GM23248 (cell line): ENCODE measurements at regions not wholly inside any gene's neighbourhood (a gene's known extent, or its start where the extent isn't known, plus 50 kb on each side); places are given as distances from the start of the nearest gene placed in this dataset.
A peak's percentile ranks its signal among the peaks of the same experiment; 100 is the strongest.
"Not testable (repeated sequence)": the region's sequence is repeated elsewhere in the genome, so short reads cannot be mapped to it uniquely, and the experiment has no call there.

Experiments used
- DNase-seq: peaks from one replicate; pipeline ENCODE4 v3.0.0-alpha.2; 2015
- H2AFZ ChIP-seq: fragments of 200-600 bp; sonication (generic); 2 replicates; pipeline ENCODE4 v1.6.1; 2016; ENCODE audit warnings: antibody characterized with exemption
- H3F3A ChIP-seq: fragments of 200-600 bp; sonication (generic); 2 replicates; pipeline ENCODE4 v1.6.1; 2016; ENCODE audit warnings: mild to moderate bottlenecking, antibody characterized with exemption, mixed run types; ENCODE audit not compliant: insufficient read depth
- H3K27ac ChIP-seq: fragments of 200-600 bp; sonication (generic); 2 replicates; pipeline ENCODE4 v1.5.1; 2016; ENCODE audit warnings: mild to moderate bottlenecking
- H3K27me3 ChIP-seq: fragments of 200-600 bp; sonication (generic); replicated peaks from 2 replicates; pipeline ENCODE4 v1.6.1; 2016; ENCODE audit warnings: mild to moderate bottlenecking; ENCODE audit not compliant: insufficient read depth
- H3K36me3 ChIP-seq: fragments of 200-600 bp; sonication (generic); 2 replicates; pipeline ENCODE4 v1.6.1; 2016; ENCODE audit warnings: low read depth, mild to moderate bottlenecking
- H3K4me1 ChIP-seq: fragments of 200-600 bp; sonication (generic); 2 replicates; pipeline ENCODE4 v1.6.1; 2016; ENCODE audit warnings: mild to moderate bottlenecking; ENCODE audit not compliant: insufficient read depth
- H3K4me2 ChIP-seq: fragments of 200-600 bp; sonication (generic); one replicate; pipeline ENCODE4 v1.6.1; 2016; ENCODE audit warnings: mild to moderate bottlenecking; ENCODE audit not compliant: unreplicated experiment
- H3K4me3 ChIP-seq: fragments of 200-600 bp; sonication (generic); 2 replicates; pipeline ENCODE4 v1.5.1; 2016; ENCODE audit warnings: mild to moderate bottlenecking
- H3K79me2 ChIP-seq: fragments of 200-600 bp; sonication (generic); 2 replicates; pipeline ENCODE4 v1.6.1; 2016; ENCODE audit warnings: mild to moderate bottlenecking; ENCODE audit not compliant: insufficient read depth
- H3K9ac ChIP-seq: fragments of 200-600 bp; sonication (generic); 2 replicates; pipeline ENCODE4 v1.6.1; 2016; ENCODE audit warnings: mild to moderate bottlenecking
- H3K9me2 ChIP-seq: fragments of 200-600 bp; sonication (generic); 2 replicates; pipeline ENCODE4 v1.6.1; 2016; ENCODE audit warnings: mixed run types, mild to moderate bottlenecking, moderate library complexity; ENCODE audit not compliant: insufficient read depth
- H3K9me3 ChIP-seq: fragments of 200-600 bp; sonication (generic); one replicate; pipeline ENCODE4 v1.6.1; 2017; ENCODE audit warnings: low read depth
- H4K20me1 ChIP-seq: fragments of 200-600 bp; sonication (generic); 2 replicates; pipeline ENCODE4 v1.6.0; 2016; ENCODE audit not compliant: insufficient read depth
- EZH2 ChIP-seq: fragments of 200-600 bp; sonication (generic); IDR thresholded peaks from 2 replicates; pipeline ENCODE4 v1.6.1; 2018; ENCODE audit warnings: antibody characterized with exemption, mild to moderate bottlenecking; ENCODE audit not compliant: insufficient read depth, poor library complexity, severe bottlenecking
- EZH2phosphoT487 ChIP-seq: fragments of 200-600 bp; sonication (generic); IDR thresholded peaks from 2 replicates; pipeline ENCODE4 v1.6.1; 2018; ENCODE audit warnings: antibody characterized with exemption, moderate library complexity, mild to moderate bottlenecking, low read depth; ENCODE audit not compliant: insufficient read depth
- WGBS, 2 experiments: methylation state at CpG; one replicate each; pipeline ENCODE4 v1.1.6; 2015 to 2017; ENCODE audit warnings: low lambda C conversion rate in 2 of 2, low coverage in 1 of 2; ENCODE audit errors: missing lambda C conversion rate in 2 of 2; 5-methylcytosine and 5-hydroxymethylcytosine counted together
- in situ Hi-C: fragments of 300-500 bp; cut with MboI; formaldehyde crosslinking; loops from 2 replicates; pipeline ENCODE4 v1.15.0; 2020

DNA sequence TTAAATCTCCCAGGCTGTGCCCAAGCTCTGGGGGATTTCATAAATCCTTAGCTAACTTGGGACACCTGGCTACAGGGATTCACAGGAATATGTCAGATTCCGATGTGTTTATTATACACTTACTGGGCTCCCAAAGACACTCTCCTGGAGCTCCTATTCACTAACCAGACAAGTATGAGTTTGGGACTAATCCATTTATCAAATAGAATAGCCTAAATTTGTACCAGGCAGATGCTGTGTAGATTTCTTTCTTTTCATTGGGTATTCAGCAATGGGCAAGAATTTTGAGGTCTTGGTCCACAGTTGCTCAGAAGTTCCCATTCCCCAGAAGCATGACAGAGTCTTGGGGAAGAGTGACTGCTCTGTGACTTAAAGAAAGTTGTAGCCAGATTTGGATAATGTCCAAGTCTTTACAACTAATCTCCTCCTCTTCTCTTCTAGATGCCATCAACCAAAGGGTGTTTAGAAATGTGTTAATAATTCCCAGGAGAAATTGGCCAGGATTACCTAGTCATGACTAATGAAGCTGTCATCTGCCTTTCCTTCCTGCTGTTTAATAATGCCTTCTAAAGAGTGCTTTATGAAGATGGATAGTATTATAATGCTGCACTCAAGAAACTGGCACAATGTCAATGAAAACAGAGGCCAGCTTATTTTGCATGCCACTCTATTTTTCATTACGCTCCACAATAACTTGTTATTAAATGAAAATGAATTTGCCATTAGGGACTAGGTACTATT, 120.9 kb downstream of the CHIC2 start:
- Histone ChIP-seq H3K4me1 (peaks cover 24% of the 10 kb centered on the region), H4K20me1 (no peaks in the 10 kb centered on the region), H3K9me2 (no peaks in the 10 kb centered on the region), H3K79me2 (no peaks in the 10 kb centered on the region), H3K27ac (0 out of 2 replicates have a peak overlapping the region, but pooled peaks have one; percentile 13), H2AFZ (no peak overlapping the region), H3K4me3 (peak overlapping the region; percentile 11; the same call in 1 of the 2 replicates), H3K27me3 (no peaks in the 10 kb centered on the region), H3K9ac (no peak overlapping the region), H3K4me2 (peak overlapping the region; percentile 64), H3K9me3 (no peaks in the 10 kb centered on the region), H3F3A (peaks cover 29% of the 10 kb centered on the region), H3K36me3 (no peaks in the 10 kb centered on the region)
- in situ Hi-C loops = no loop called here
- 43 to 51% methylated on average over 2 of the region's 2 CpGs for WGBS, 2 experiments
- TF ChIP-seq EZH2 = no peak
- peak; percentile 97 for TF ChIP-seq EZH2phosphoT487
- peak; percentile 85 for DNase-seq

- TF ChIP-seq EZH2phosphoT487 (no peak), EZH2 (no peak)
- H3K36me3 ChIP-seq = no peaks in the 10 kb centered on the region
Measured at GRCh38 chr4:53942712-53943111, 121.7 kb downstream of the CHIC2 start.

GRCh38 chr4:53941331-53941730, 123.1 kb downstream of the CHIC2 start:
- H3K27ac ChIP-seq = no peak overlapping the region
- no peak overlapping the region for H2AFZ ChIP-seq
- TF ChIP-seq EZH2 = no peak
- no peak for TF ChIP-seq EZH2phosphoT487
- H3K9ac ChIP-seq = no peak overlapping the region
- H3K4me2 ChIP-seq = no peak overlapping the region
- H3F3A ChIP-seq = peaks cover 45% of the 10 kb centered on the region
- in situ Hi-C loops = no loop called here
- DNase-seq = no peak
- no peaks in the 10 kb centered on the region for H3K79me2 ChIP-seq
- H4K20me1 ChIP-seq = no peaks in the 10 kb centered on the region
- no peak overlapping the region for H3K4me3 ChIP-seq
- WGBS, 2 experiments = 92 to 97% methylated on average over 4 of the region's 4 CpGs
- no peaks in the 10 kb centered on the region for H3K9me3 ChIP-seq
- H3K36me3 ChIP-seq = no peaks in the 10 kb centered on the region
- H3K4me1 ChIP-seq = peaks cover 45% of the 10 kb centered on the region
- no peaks in the 10 kb centered on the region for H3K9me2 ChIP-seq
- H3K27me3 ChIP-seq = no peaks in the 10 kb centered on the region

More at GRCh38 chr4:53942712-53943111, 121.7 kb downstream of the CHIC2 start:
- no peak overlapping the region for H3K4me3 ChIP-seq
- H3K9ac ChIP-seq = no peak overlapping the region
- no peaks in the 10 kb centered on the region for H4K20me1 ChIP-seq
- H3K9me3 ChIP-seq = no peaks in the 10 kb centered on the region
- WGBS, 2 experiments = 87 to 88% methylated on average over 3 of the region's 3 CpGs
- H3F3A ChIP-seq = peaks cover 34% of the 10 kb centered on the region
- H3K27ac ChIP-seq = no peak overlapping the region
- no peaks in the 10 kb centered on the region for H3K9me2 ChIP-seq
- peaks cover 32% of the 10 kb centered on the region for H3K4me1 ChIP-seq
- in situ Hi-C loops = no loop called here
- DNase-seq = no peak
- no peak overlapping the region for H3K4me2 ChIP-seq
- no peak overlapping the region for H2AFZ ChIP-seq
- H3K27me3 ChIP-seq = no peaks in the 10 kb centered on the region
- no peaks in the 10 kb centered on the region for H3K79me2 ChIP-seq

GRCh38 chr4:53939892-53940291, 124.5 kb downstream of the CHIC2 start:
- H3K79me2 ChIP-seq, H3K9me2 ChIP-seq, H3K9me3 ChIP-seq, H3K9ac ChIP-seq, H3K27ac ChIP-seq, H4K20me1 ChIP-seq, H3K4me2 ChIP-seq, H3K27me3 ChIP-seq, H2AFZ ChIP-seq, DNase-seq, H3K4me3 ChIP-seq, in situ Hi-C loops, H3K36me3 ChIP-seq: not testable (repeated sequence)
- H3F3A ChIP-seq = peaks cover 54% of the 10 kb centered on the region
- 95 to 98% methylated on average over 3 of the region's 3 CpGs for WGBS, 2 experiments
- H3K4me1 ChIP-seq = peaks cover 58% of the 10 kb centered on the region
